HepG2 (cell line): ENCODE measurements at regions not wholly inside any gene's neighbourhood (a gene's known extent, or its start where the extent isn't known, plus 50 kb on each side); places are given as distances from the start of the nearest gene placed in this dataset.

ENCODE experiments used
- ATAC-seq: fragments of 200-7000 bp; cut with Tn5 transposase; 3 replicates; pipeline ENCODE4 v1.9.1; 2020; ENCODE audit warnings: mild to moderate bottlenecking, moderate library complexity
- BruUV-seq: library from RNA; stranded (reverse); fragments of 400-500 nt; replicated peaks from 2 replicates; lab custom pipeline; 2021; lab: Mats Ljungman, UMichigan
- CTCF ChIA-PET: fragments of 300-600 bp; formaldehyde crosslinking; extraction: SDS; loops from one replicate; lab custom pipeline; 2021; ENCODE audit warnings: low total read pairs, inconsistent platforms, low intra/inter-chr PET ratio; lab: Yijun Ruan, JAX
- POLR2A ChIA-PET: fragments of 350-600 bp; sonication (Branson Sonifier 250); formaldehyde crosslinking; loops from one replicate; lab custom pipeline; 2020; ENCODE audit warnings: antibody characterized with exemption, inconsistent platforms; lab: Yijun Ruan, JAX
- DNase-seq: peaks from one replicate; pipeline ENCODE4 v3.0.0-alpha.2; 2015; ENCODE audit warnings: low spot score
- FAIRE-seq: peaks from 3 replicates; lab custom pipeline; 2011; peaks lifted over from hg19 to GRCh38; lab: Jason Lieb, UNC
- H2AFZ ChIP-seq: one replicate; pipeline ENCODE4 v1.6.1; 2011; ENCODE audit warnings: low read length, inconsistent platforms
- H3K27ac ChIP-seq: fragments of 300-600 bp; 3 replicates; pipeline ENCODE4 v1.8.0; 2011; ENCODE audit warnings: mixed run types, mild to moderate bottlenecking, mixed read lengths, low read length, inconsistent platforms; ENCODE audit not compliant: insufficient read depth; ENCODE audit errors: extremely low read length
- H3K27me3 ChIP-seq, 2 experiments: fragments of 200-600 bp in 1 of 2; 2 replicates in 1 of 2; 3 replicates in 1 of 2; pipeline versions ENCODE4 v1.6.0 to v1.8.0; 2011; ENCODE audit warnings: low read length in 2 of 2, mild to moderate bottlenecking in 2 of 2, moderate library complexity in 2 of 2, inconsistent platforms in 1 of 2; ENCODE audit not compliant: insufficient read depth in 2 of 2, control insufficient read depth in 1 of 2
- H3K36me3 ChIP-seq, 2 experiments: fragments of 200-600 bp in 1 of 2; replicated peaks in 1 of 2; 2 replicates in 1 of 2; 3 replicates in 1 of 2; pipeline versions ENCODE4 v1.5.1 to v1.8.0; 2011; ENCODE audit warnings: low read length in 2 of 2, inconsistent platforms in 1 of 2; ENCODE audit not compliant: insufficient read depth in 2 of 2, control insufficient read depth in 1 of 2
- H3K4me1 ChIP-seq: 2 replicates; pipeline ENCODE4 v1.5.1; 2012; ENCODE audit warnings: low read length, inconsistent platforms; ENCODE audit not compliant: insufficient read depth
- H3K4me2 ChIP-seq: 2 replicates; pipeline ENCODE4 v1.6.0; 2011; ENCODE audit warnings: low read depth, low read length, inconsistent platforms
- H3K4me3 ChIP-seq, 3 experiments: fragments of 200-600 bp in 1 of 3; sonication (generic), shearing (Covaris generic) in 1 of 3; replicated peaks in 1 of 3; 2 replicates each; pipeline ENCODE4 v1.5.1; 2011 to 2016; ENCODE audit warnings: low read length in 3 of 3, inconsistent platforms in 2 of 3, low read depth in 2 of 3, mild to moderate bottlenecking in 2 of 3, control low read depth in 1 of 3, mixed read lengths in 1 of 3; ENCODE audit not compliant: insufficient read depth in 1 of 3
- H3K79me2 ChIP-seq: one replicate; pipeline ENCODE4 v1.6.1; 2011; ENCODE audit warnings: low read length, inconsistent platforms; ENCODE audit not compliant: insufficient read depth
- H3K9ac ChIP-seq: 2 replicates; pipeline ENCODE4 v1.6.0; 2011; ENCODE audit warnings: mild to moderate bottlenecking, low read depth, low read length, inconsistent platforms; ENCODE audit not compliant: insufficient read depth
- H3K9me3 ChIP-seq: 2 replicates; pipeline ENCODE4 v1.5.1; 2012; ENCODE audit warnings: mild to moderate bottlenecking, low read length
- H4K20me1 ChIP-seq: 2 replicates; pipeline ENCODE4 v1.6.0; 2011; ENCODE audit warnings: inconsistent platforms, mild to moderate bottlenecking, low read length, moderate library complexity; ENCODE audit not compliant: insufficient read depth
- MAFG ChIP-seq: sonication (generic); formaldehyde crosslinking; IDR thresholded peaks from 2 replicates; pipeline ENCODE4 v1.5.1; 2020; ENCODE audit warnings: mild to moderate bottlenecking, missing genetic modification reagents
- RFXANK ChIP-seq: IDR thresholded peaks from 2 replicates; pipeline ENCODE4 v1.6.1; 2016
- ZBTB1 ChIP-seq: sonication (generic); formaldehyde crosslinking; IDR thresholded peaks from 2 replicates; pipeline ENCODE4 v1.4.0; 2020; ENCODE audit warnings: missing genetic modification reagents, borderline replicate concordance
- ZNF318 ChIP-seq: sonication (generic); formaldehyde crosslinking; IDR thresholded peaks from 2 replicates; pipeline ENCODE4 v1.4.0; 2020; ENCODE audit warnings: mild to moderate bottlenecking, missing genetic modification reagents
- ZNF749 ChIP-seq: sonication (generic); formaldehyde crosslinking; IDR thresholded peaks from 2 replicates; pipeline ENCODE4 v1.8.0; 2022; ENCODE audit warnings: mild to moderate bottlenecking, missing genetic modification reagents, moderate library complexity, borderline replicate concordance
- WGBS: methylation state at CpG from one replicate; pipeline ENCODE4 v1.1.6; 2017; ENCODE audit warnings: low lambda C conversion rate; 5-methylcytosine and 5-hydroxymethylcytosine counted together
- in situ Hi-C: cut with HindIII; loops from 2 replicates; pipeline ENCODE4 v1.10.0; 2017; ENCODE audit warnings: low pct_unique_long_range_greater_than_20kb; ENCODE audit not compliant: extremely low pct_ligation_motif_present
- intact Hi-C: fragments of 100-400 bp; cut with micrococcal nuclease; formaldehyde crosslinking; loops from one replicate; pipeline ENCODE4 v1.10.0; 2022; ENCODE audit not compliant: unreplicated experiment

- Histone ChIP-seq H3K4me1 (peaks cover 17% of the 10 kb centered on the region), H3K27ac (no peak overlapping the region), H3K9me3 (no peaks in the 10 kb centered on the region), H3K4me3 (no peak overlapping the region), H3K79me2 (no peaks in the 10 kb centered on the region), H3K27me3 (peaks cover 13 to 75% of the 10 kb centered on the region in 2 experiments), H3K4me2 (no peak overlapping the region), H3K36me3 (no peaks in the 10 kb centered on the region), H2AFZ (no peak overlapping the region), H3K9ac (no peak overlapping the region), H4K20me1 (0 out of 2 replicates have a peak, but pooled peaks cover 3% of the 10 kb centered on the region)
- BruUV-seq, result no TSS peak
- POLR2A ChIA-PET, result no interaction called here
- FAIRE-seq, result no peak
- DNase-seq, result no peak
- WGBS, result 75% methylated on average over 9 of the region's 9 CpGs
- TF ChIP-seq MAFG (CRISPR knock-in tag) (no peak), ZNF318 (CRISPR knock-in tag) (no peak), ZBTB1 (CRISPR knock-in tag) (no peak), RFXANK (no peak), ZNF749 (CRISPR knock-in tag) (no peak)
- CTCF ChIA-PET, result no interaction called here
- in situ Hi-C loops, result loop anchor here (25.0 kb wide), 1 partner anchor 91 kb away; no protein-coding TSS in a partner anchor
- intact Hi-C loops, result no loop called here
- no peak for ATAC-seq
These were observed 136.7 kb downstream of the DDX1 start for GRCh38 chr2:15728245-15728938.
